GM19468 (cell line): ENCODE measurements at regions not wholly inside any gene's neighbourhood (a gene's known extent, or its start where the extent isn't known, plus 50 kb on each side); places are given as distances from the start of the nearest gene placed in this dataset.
"Not testable (repeated sequence)": the region's sequence is repeated elsewhere in the genome, so short reads cannot be mapped to it uniquely, and the experiment has no call there.

Source experiments
- ATAC-seq: cut with Tn5 transposase; IDR thresholded peaks from one replicate; pipeline ENCODE4 v1.9.1; 2021; ENCODE audit warnings: mild to moderate bottlenecking, moderate library complexity, moderate number of reproducible peaks; ENCODE audit not compliant: unreplicated experiment; ENCODE audit errors: extremely low read depth

DNA sequence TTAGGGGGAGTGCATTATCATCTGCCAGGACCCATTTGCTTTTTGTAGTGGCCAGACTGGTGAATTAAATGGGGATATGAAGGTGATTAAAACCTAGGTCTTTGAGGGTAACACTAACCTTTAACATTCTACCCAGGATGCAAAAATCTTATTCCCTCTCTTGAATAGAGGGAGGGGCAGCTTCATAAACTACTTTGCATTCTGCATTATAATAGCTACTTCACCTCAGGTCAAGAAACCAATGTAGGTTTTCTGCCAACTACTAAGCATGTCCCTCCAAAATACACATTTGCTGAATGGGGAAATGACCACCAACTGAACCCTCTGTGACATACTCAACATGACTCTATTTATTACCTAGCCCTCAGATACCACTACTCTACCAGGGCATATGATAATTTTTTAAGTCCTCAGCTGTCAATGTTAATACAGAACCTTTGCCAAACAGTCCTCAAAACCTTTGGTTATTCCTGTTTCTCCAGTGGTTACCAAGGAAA is 477.6 kb upstream of the CD180 start:
- no peak for ATAC-seq

- ATAC-seq, result no peak
Observed at GRCh38 chr5:67673618-67674017, 477.0 kb upstream of the CD180 start.

DNA sequence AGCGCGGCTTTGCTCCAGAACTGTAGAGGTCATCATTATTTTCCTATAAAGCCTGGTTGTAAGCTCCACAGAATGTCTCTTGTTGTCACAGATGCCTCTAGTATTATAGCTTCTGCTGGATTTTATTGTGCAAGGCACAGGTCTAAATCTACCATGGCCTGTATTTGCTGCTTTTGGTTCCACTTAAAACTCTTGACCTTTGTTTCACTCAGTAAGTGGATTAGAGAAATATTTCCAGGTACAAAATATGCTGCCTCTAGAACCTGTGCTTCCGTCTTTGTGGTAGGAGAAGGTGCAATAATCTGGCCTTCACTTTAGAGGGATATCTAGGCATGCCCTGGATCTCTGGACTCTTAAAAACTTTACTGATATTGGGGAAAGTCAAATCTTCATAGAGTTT is 476.6 kb upstream of the CD180 start:
- no peak for ATAC-seq

DNA sequence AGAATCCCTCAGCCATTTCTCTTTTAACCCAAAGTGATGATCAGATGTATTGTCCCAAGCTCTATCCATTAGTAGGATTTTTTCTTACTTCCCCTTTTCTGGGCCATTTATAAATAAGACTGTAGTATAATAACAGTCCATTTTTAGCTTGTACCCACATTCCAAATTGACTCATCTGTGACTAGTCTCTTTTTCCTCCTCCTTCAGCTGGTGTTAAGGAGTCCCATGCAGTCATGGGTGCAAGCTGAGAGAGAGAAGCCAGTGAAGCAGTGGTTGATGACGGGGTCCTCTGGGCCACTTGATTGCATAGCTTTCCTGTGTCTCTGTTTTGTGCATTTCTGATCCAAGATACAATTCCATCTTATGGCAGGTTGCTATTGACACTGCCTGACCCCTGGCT is 476.0 kb upstream of the CD180 start:
- ATAC-seq, result no peak

- ATAC-seq, result no peak
Observed at GRCh38 chr5:67669916-67670315, 473.3 kb upstream of the CD180 start.

DNA sequence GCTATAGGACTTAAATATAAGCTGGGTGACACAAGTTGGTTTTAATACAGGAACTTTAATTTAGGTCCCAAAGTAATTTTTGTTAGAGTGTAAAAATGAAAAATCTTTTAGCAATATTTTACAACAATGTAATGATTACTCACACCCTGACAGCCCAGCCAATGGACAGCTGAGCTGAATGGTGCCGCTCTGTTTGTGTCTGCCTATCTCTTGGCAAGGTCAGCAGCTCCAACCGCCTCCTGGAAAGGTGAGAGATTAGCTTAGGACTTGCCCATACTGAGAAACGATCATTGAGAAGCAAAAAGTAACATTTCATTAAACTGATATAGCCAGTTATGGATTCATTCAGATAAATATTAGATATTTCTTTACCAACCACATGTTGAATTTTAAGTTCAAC is 463.6 kb upstream of the CD180 start:
- ATAC-seq, result no peak

- no peak for ATAC-seq
Observed at GRCh38 chr5:67659288-67659687, 462.7 kb upstream of the CD180 start.

- ATAC-seq, result no peak
Observed at GRCh38 chr5:67657055-67657454, 460.5 kb upstream of the CD180 start.

DNA sequence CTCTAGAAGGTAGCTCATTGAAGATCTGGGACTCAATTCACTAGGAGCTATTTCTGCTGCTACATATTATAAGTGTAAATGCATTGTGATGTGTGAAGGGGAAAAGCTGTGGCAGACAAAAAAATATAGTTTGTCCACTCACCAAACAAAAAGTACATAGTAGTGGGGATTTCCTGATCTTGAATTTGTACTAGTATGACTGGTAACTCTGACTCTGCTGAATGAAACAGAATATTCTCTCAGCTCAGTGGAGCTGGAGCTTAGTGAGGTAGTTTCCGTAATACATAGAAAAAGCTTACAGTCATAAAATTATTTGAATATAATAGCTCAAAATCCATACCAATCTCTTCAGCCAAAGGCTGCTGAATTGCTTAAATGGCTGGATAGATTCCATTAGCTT is 455.6 kb upstream of the CD180 start:
- ATAC-seq, result no peak

DNA sequence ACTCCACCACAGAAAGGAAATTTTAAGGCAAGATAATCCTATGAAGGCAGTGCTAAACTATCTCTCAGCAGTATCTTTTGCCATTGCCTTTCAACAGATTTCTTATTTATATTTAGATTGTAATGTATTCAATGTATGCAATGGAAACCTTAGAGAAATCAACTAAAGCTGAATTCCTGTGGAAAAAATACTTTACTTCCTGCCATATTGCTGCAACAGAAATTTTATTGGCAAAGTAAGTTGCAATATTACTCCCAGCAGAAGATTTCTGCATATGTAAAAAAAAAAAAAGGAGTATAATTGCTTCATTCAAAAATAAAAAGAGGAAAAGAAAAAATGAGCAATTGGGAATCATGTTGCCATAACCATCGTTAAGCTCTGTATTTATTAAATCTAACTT is 454.6 kb upstream of the CD180 start:
- ATAC-seq, result no peak

GRCh38 chr5:67648201-67648671 is 451.6 kb upstream of the CD180 start:
- ATAC-seq, result no peak

DNA sequence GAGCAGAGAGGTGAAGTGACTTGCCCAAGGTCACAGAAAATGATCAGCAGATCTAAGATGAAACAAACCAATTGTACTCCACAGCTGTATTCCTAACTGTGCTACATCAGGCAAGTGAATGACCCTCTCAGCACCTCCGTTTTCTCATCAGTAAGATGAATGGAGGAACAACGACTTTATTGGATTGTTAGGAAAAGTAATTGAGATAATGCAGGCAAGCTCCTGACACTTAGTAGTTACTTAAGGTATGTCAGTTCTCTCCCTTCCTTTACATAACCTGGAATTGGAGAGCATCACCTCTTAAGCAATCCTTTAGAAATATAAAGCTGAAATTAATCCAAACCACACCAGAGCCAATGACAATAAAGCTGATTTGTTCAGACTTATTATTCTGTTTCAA is 451.2 kb upstream of the CD180 start:
- ATAC-seq, result no peak

DNA sequence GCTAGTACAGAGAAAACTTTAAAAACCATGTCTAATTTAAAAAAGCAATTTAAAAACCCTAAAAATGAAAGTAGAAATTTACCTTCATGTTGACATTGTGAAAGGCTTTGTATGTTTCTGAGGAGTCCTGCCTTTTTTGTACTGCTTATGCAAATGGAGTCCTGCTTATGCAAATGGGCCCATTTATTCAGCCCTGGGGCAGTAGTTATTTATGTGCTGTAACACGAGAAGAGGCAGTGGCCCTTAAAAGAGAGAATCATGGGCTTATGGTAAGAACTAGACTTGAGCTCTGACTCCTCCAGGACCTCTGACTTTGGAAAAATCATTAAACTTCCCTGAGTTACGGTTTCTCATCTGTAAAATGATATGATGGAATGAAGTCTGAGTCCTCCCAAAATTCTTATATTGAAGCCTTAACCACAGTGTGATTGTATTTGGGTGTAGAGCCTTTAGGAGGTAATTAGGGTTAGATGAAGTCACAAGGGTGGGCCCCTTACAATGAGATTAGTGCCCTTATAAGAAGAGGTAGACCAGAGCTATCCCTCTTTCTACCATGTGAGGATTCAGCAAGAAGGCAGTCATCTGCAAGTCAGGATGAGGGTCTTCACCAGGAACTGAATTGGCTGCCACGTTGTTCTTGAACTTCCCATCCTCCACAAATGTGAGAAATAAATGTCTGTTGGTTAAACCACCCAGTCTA is 447.8 kb upstream of the CD180 start:
- no peak for ATAC-seq

GRCh38 chr5:67643536-67643935 is 446.9 kb upstream of the CD180 start:
- no peak for ATAC-seq

GRCh38 chr5:67639976-67640375 is 443.4 kb upstream of the CD180 start:
- no peak for ATAC-seq

GRCh38 chr5:67639313-67639712 is 442.7 kb upstream of the CD180 start:
- ATAC-seq, result no peak

- ATAC-seq, result no peak
Observed at GRCh38 chr5:67636850-67637524, 440.4 kb upstream of the CD180 start.

- no peak for ATAC-seq
Observed at GRCh38 chr5:67636091-67636490, 439.5 kb upstream of the CD180 start.

GRCh38 chr5:67627079-67627478 is 430.5 kb upstream of the CD180 start:
- ATAC-seq, result not testable (repeated sequence)

DNA sequence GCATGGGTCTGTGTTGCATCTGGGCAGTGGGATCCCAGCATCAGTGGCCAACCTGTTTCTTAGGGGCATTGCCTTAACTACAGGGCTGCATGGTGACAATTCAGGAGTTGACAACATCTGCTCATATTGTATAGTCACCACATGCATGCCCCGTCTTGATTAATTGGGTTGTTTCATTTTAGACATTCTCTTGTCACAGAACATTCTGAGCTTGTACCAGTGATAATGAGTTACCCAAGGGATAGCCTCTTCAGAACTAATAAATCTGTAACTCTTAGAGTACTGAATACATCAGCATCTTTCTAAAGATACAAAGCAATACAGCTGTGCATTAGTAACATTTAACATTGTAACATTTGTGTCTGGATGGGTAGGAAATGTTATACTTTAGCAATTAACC is 426.5 kb upstream of the CD180 start:
- no peak for ATAC-seq

GRCh38 chr5:67620424-67621397 is 424.1 kb upstream of the CD180 start:
- ATAC-seq, result no peak
